ENCODE measurements at regions not wholly inside any gene's neighbourhood (a gene's known extent, or its start where the extent isn't known, plus 50 kb on each side); places are given as distances from the start of the nearest gene placed in this dataset.

DNA sequence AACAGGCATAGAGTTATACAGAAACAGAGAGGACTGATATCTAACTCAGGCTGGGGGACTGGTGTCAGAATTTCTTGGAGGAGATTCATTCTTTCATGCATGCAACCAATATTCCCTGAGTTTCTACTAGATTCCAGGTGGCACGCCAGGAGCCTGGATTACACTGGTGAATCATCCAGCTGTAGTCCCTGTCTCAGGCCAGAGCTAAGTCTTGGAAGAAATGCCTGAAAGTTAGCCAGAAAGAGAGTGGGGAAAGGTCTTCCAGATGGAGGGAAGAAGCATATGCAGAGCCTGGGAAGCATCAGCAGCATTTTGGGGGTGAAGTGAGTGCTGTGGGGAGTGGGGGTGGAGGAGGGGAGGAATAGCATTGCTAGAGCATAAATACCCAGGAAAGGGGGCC lies 239.1 kb downstream of the OMA1 start:
- DNase-seq: no peak

DNA sequence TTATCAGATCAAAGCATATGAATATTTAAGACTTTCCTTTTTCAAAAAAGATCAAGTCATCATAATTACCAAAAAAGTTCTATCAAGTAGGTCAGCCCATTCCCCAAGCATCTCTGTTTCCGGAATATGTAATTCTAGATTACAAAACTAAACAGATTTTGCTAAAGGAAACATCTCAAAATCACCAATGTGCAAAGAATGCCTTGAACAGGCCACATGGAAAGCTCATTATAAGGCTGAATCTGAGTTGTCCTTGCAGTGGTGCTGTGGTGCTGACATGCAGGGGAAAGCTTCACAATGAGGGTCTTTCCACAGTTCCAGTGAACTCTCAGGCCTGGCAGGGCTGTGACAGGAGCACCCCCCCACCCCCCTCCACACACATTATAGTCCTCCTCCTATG lies 240.9 kb downstream of the OMA1 start:
- no peak for DNase-seq

GRCh38 chr1:58304346-58304975 lies 242.1 kb downstream of the OMA1 start:
- no peak for DNase-seq

GRCh38 chr1:58303841-58304240 lies 242.7 kb downstream of the OMA1 start:
- DNase-seq: no peak

DNA sequence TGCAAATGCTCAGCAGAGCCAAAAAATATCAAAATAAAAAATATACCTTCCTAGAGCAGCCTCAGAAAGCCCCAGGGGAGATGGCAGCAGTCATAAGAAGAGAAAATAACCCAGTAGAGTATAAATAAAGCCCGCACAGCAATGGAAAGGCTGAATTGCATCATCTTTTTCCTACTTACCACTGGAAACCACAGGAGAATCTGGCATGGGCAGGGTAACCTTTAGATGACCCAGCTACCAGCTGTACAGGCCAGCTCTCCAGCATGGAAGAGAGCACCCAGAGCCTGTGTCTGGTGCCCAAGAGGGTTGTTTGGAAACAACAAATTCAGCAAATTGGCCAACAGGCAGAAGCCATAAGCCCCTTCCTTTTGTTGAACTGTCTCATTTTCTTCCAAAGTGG lies 253.1 kb downstream of the OMA1 start:
- no peak for DNase-seq

- no peak for DNase-seq
Measured at GRCh38 chr1:58290685-58291372, 255.7 kb downstream of the OMA1 start.

GRCh38 chr1:58288624-58289142 lies 257.8 kb downstream of the OMA1 start:
- DNase-seq: no peak

DNA sequence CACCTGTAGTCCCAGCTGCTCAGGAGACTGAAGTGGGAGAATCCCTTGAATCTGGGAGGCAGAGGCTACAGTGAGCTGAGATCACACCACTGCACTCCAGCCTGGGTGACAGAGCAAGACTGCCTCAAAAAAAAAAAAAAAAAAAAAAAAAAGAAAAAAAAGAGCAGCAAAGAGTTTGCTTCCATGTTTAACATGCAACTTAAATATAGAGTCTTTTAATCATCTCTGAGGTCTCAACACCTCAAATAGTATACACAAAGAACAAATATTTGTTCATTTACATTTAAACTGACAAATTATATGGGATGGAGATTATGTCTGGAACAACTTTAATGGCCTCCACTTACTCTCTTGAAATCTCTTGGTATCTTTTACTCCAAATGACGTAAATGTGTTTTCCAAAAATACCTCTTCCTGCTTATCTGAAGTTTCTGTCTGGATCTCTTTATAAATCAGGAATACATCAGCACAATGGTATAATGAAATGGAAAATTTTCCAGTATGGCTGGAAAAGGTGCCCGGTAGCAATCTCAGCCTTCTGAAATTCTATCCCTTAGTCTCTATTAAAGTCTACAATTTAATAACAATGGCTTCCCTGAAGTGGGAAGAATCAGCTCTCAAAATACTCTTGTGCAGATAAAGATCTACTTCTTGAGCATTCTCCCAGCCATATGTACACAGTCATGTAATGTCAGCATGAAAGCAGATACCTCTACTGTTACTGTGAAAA lies 258.5 kb downstream of the OMA1 start:
- no peak for DNase-seq

GRCh38 chr1:58284225-58284510 lies 262.4 kb downstream of the OMA1 start:
- DNase-seq: no peak

DNA sequence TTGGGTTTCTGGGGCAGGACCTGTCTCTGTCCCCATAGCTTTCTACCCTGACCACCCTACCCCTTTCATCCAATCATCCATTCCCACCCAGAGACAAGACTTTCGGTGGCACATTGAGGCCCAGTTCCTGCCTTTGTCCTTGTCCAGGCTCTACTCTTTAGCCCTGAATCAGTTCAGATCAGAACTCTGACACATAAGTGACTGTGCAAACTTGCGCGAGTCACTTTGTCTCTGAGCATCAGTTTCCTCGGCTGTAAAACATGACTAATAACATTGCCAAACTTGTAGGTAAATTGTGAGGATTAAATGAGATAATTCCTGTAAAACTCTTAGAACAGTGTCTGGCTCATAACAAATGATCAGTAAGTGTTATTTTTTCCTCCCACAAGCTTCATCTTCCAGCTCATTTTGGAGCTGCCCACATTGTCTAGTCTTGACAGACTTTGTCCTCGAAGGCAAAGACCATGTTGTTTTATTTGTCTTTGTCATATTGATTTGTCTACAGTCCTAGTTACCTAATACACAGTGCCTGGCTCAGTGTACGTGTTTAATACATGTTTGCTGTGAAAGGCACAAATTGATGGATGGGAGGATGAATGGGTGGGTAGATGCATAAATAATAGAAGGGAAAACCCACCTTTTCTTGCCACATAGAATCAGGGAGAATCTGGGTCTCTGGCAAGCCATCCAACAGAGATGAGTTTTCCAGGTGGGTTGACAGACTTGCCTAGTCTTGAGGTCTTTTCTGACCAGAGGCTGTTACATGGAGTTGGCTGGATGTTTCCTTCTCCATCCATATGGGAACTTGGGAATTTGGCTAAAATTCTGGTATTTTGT lies 262.9 kb downstream of the OMA1 start:
- DNase-seq: no peak

DNA sequence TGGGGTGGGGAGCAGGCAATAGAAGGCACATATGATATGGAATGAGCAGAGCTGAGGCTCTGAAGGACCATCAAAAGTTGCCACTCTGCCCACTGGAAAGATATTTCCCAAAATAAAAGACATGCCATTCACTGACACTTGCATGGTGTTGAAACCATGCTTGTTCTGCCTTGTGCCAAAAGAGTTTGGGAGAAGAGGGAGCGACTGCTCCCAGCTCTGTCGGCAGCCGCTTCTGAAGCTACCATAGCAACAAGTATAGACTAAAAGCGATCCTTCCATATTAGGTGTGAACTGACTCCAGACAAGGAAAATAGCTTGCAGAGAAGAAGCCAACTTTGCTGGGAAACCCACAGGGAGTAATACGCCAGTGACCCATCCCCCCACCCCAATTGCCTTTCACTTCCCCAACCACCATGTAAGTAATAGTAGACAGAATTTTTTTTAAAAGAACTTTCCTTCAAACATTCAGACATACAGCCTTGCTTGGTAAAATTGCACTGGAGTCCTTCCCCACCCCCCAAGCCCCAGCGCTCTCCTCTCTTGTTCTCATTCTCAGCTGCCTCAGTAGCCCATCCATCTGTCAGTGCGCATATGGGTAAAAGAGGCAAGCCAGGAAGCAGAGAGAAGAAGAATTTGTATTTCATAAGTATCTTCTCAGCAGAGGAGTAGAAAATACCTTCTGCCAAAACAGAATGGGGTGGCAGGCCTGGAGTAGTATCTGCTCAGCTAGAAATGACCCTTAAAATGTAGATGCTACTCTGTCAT lies 263.7 kb downstream of the OMA1 start:
- DNase-seq: no peak

DNA sequence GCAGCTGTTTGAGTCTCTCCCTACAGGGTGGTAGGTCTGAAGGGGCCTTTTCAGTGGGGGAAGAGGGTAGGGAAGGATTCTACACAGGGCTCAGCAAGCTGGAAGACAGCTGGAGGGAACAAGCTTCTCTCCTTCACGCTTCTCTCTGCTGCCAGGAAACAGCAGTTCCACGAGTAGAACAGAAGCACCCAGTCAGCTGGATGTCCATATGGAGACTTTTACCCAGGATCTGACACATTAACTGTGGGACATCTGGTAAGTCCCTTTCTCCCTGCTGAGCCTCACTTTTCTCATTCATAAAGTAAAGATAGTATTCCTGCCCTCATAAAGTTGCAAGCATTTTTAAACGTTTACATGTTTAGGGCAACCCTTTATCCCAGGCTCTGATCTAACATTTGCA lies 280.3 kb downstream of the OMA1 start:
- DNase-seq: no peak

- no peak for DNase-seq
Measured at GRCh38 chr1:58264462-58264861, 282.1 kb downstream of the OMA1 start.

GRCh38 chr1:58262702-58263101 lies 283.8 kb downstream of the OMA1 start:
- DNase-seq: no peak

DNA sequence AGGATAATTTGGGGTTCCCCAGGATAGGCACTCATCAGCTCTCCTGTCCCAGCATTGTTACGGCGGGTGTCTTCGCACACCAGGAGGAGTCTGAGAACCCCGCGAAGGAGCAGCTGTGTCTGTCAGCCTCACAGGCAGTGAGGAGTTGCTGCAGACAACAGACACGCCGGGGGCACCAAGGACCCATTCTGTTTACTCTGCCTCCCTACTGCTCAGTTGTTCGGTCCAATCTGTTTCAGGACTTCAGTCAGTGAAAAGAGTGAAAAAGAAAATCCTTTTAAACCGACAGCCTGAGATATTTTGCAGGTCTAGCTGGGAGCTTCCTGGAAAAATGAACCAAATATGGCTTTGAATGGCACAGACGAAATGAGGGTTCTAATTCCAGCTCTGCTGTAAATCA lies 288.4 kb downstream of the OMA1 start:
- DNase-seq: no peak

DNA sequence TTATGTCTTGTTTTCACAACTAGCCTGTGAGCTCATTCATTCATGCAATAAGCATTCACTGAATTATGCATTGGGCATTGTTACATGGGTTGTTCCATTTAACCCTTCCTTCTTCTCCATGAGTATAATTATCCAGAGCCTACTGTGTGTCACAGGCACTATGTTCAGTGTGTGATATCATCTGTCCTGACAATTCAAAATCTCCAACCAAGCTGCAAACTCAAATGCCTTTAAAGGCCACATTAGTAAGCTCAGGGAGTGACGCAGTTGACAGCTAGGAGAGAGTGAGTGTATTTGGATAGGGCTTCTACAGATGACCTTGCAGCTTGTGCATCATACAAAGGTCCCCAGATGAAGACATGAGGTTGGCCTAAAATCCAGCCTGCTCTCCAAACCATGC lies 289.5 kb downstream of the OMA1 start:
- DNase-seq: no peak

- DNase-seq: no peak
Measured at GRCh38 chr1:58256546-58256945, 290.0 kb downstream of the OMA1 start.

- no peak for DNase-seq
Measured at GRCh38 chr1:58256041-58256440, 290.5 kb downstream of the OMA1 start.

- DNase-seq: no peak
Measured at GRCh38 chr1:58255192-58255591, 291.3 kb downstream of the OMA1 start.

DNA sequence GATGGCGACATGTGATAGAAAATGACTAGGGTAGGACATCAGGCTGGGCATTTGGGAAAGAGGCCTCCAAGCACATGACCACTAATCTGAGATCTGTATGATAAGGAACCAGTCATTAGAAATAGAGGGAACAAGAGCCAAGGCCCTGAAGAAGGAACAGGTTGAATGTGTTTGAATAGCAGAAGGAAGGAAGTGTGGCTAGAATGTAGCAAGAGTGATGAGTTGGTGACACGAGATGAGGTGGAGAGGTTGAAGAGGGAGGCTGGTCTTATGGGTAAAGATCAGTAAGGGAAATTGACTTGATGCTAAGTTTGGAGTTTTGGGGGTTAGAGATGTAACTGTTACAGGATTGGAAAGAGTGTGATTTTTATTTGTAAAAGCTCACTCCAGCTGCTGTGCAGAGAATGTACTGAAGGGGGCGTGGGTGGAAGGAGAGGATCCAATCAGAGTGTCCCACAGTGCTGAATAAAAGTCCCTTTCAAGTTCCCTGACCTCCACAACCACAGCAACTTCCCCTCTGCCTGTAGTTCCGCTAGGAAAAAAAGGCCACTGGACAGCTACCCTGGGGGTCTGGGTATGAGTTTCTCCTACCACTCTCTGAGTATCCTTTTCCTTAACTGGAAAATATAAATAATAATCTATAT lies 295.0 kb downstream of the OMA1 start:
- DNase-seq: no peak

- no peak for DNase-seq
Measured at GRCh38 chr1:58250587-58250948, 296.0 kb downstream of the OMA1 start.
